GM19240 (cell line): ENCODE measurements at regions not wholly inside any gene's neighbourhood (a gene's known extent, or its start where the extent isn't known, plus 50 kb on each side); places are given as distances from the start of the nearest gene placed in this dataset.
"Not testable (repeated sequence)": the region's sequence is repeated elsewhere in the genome, so short reads cannot be mapped to it uniquely, and the experiment has no call there.

Experiments used
- DNase-seq: peaks from one replicate; pipeline ENCODE4 v3.0.0; 2011; ENCODE audit warnings: low spot score; ENCODE audit not compliant: insufficient read length

DNA sequence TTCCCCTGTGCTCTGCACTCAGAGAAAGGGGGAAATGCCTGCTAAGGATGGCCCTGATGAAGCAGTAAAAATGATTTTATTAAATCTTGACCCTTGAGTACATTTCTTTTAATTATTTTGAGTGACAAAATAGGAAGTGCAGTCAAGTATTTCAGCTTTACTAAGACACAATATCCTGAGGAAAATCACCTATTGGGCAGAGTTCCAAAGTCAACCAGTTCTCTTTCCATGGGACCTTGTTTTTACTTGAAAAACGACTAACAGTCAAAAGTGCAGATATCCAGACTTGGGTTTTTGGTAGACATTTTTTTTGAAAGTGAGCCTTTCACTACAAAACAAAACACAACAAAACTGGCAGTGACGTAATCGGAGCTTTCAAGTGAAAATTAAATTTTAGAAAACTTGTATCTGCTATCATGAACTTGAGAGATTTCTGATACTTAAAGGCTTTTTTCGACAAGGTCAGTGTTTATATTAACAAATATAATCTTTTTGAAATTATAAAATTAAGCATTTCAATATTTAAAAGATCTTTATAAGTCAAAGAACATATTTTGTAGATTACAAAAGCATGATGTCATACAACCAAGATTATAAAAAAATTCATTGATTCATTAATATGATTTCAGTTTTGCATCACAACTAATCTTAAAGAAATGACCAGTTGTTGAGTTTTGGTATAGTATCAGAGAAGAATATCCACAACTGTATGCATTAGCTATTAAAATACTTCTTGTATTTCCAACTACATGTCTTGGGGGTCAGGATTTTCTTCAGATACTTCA, 513.8 kb upstream of the AKR1E2 start:
- no peak for DNase-seq

DNA sequence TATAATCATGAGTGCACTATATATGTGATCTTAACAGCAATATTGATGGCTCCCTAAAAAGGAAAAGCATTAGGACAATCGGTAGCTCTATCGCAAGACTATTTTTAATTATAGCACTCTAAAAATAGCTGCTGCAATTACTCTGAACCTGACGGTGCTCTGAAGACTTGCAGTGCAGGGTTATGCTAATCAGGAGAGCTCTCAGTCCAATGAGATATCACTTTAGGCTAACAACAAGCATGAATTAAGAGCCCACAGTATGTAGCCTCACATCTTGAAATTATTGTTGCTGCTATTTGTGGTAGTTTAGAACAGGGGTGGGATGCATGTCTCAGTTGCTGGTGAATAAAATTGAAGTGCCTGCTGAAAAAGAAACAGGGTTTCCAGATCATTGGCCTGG, 515.8 kb upstream of the AKR1E2 start:
- no peak for DNase-seq

DNA sequence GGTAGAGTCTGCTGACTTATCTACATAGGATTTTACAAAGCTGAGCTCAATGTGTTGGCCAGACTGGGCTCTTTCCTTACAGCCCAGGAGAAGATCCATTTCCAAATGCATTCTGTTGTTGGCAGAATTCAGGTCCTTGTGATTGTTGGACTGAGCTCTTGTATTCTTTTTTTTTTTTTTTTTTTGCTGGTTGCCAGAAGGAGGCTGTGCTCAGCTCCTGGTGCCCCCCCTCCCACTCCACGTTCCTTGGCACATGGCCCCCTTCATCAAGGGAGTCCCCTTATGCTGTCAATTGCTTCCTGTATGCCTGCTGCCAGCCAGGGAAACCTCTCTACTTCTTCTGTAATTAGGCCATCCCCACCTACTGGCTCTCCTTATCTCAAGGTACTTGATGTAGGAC, 518.1 kb upstream of the AKR1E2 start:
- DNase-seq = no peak

DNA sequence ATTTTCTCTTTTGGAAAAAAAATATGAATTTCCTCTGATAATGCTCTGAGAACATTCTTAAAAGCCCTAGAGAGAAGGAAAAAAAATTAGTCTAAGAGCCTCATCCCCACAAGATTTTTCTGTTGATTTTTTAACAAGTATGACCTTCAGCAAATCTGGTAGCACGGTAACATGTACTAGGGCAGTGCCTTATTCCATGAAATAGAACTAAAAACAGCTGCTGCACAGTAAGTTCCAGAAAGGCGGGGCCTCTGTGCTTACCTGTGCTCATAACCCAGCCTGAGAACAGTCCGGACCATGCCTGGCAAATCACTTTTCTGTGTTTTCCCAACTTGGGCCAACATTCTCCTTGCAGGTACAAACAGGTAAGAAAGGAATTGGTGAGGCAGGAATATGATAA, 519.1 kb upstream of the AKR1E2 start:
- DNase-seq = no peak

DNA sequence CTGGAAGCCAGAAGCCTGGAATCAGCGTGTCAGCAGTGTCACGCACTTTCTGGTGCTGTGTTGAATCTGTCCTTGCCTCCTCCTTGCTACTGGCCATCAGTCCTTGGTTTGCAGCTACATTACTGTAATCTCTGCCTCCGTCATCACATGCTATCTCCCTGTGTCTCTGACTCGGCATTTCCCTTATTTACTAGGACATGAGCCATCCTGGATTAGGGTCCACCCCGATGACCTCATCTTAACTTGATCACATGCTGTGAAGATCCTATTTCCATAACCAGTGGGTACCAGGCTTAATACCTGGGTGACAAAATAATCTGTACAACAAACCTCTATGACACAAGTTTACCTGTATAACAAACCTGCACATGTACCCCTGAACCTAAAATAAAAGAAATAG, 518.0 kb upstream of the KLF6 start:
- no peak for DNase-seq

DNA sequence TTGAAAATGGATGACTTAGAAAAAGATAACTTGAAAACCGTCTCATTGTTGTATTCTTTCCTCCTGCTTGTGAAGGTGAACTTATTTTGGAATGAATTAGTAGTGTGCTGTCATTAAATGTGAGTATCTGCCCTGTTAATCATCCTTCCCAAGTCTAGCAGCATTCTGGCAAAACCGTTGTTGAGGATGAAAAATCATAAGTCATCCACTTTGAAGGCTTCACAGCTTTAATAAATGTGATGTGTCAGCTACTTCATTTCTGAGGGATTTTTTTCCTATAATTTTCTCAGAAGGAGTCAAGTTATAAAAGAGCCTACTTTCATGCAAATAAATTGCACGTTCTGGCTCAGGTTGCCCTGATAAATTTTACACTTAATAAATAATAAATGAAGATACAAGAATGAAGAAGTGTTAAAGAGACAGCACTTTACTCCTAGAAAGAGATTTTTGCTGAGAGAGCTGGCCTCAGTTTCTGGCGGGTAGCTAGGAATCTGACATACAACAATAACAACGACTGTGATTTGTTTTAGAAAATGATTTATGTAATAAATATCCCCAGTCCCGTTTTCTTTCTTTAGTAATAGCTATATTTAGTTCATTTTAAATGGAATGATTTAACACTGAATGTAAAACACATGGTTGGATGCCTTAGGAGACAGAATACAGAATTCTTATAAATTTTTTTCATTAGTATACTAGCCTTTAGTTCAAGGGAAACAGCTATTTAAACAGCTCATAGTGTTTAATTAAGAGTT, 516.5 kb upstream of the KLF6 start:
- DNase-seq = no peak

DNA sequence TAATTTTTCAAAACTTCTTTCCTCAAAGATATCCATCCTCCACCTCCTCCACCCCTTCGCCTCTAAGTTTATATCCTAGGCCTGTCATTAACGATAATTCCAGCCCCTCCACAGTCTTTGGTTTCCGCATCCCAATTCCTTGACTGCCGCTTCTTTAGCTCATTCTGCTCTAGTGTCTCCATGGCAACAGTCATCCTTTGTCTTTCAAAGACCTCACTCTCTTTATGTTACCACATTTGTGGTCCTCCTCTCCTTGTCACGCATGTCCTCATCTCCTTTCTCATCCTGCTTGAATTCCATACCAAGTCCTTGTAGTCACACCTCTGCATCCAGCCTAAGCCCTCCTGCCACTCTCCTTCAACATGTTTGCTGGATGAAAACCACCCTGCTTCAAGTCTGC, 511.2 kb upstream of the KLF6 start:
- no peak for DNase-seq

DNA sequence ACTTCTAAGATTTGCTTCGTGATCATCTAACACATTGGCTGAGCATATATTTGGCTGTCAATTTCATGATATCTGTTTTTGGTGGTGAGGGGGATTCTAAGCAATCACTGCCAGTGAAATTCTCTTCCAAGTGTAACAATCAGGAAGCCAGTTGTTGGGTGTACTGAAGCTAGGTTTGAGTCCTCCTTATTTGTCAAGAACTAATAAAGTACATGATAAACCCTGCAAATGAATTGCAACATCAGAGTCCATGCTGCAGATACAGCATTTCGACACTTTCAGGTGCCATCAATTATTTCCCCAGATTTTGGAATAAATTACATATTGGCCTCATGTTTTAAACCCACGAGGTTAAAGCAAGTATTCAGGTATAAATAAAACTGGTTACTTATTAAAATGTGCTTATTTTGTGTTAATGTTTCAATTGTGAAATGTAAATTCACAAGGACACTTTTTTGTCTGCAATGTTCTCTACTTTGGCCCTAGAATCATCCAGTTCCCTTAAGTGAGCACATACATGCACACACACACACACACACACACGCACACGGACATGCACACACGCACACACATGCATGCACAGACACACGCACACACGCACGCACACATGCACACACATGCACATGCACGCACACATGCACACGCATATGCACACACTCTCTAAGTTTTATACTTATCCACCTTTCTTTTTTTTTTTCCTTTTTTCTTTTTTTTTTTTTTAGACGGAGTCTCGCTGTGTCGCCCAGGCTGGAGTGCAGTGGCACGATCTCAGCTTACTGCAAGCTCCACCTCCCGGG, 510.2 kb upstream of the KLF6 start:
- no peak for DNase-seq

DNA sequence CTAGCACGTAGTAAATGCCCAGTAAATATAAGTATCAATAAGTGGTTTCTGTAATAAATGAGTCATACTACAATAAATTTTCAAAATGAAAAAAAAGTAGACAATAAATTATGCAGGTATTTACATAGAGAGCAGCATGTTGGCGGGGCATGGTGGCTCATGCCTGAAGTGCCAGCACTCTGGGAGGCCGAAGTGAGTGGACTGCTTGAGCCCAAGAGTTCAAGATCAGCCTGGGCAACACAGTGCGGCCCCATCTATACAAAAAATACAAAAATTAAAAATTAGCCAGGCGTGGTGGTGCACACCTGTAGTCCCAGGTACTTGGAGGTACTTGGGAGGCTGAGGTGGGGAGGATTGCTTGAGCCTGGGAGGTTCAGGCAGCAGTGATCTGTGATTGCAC, 509.3 kb upstream of the KLF6 start:
- DNase-seq = no peak

DNA sequence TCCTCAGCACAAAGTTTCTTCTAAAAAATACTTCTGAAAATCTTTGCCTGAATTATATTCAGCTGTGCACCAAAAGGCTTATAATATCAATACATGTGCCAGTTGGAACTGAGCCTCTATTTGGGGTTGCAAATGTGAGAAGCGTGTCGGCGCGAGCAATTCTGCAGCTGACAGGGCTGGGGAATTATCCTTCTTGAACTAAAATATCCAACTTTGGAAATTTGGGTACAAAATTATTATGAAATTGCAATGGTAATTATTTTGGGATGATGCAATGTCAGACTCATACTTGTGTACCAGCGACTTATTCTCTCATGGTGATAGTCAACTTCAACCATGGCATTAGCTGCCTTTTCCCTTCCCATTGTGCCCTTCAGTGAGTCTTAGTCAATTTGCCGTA, 507.0 kb upstream of the KLF6 start:
- DNase-seq = no peak

DNA sequence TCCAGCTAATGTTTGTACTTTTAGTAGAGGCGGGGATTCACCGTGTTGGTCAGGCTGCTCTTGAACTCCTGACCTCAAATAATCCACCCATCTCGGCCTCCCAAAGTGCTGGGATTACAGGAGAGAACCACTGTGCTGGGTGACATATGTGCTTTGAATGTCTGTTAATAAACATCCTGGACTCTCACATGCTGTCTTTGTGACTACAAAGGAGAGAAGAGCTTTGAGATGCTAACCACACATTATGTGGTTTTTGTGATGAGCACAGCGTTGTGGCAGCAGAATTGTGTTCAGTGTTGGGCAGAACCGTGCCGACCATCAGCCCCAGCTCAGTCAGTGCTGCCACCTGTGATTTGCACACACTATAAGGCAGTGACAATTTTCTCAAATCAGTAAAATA, 500.1 kb upstream of the KLF6 start:
- no peak for DNase-seq

DNA sequence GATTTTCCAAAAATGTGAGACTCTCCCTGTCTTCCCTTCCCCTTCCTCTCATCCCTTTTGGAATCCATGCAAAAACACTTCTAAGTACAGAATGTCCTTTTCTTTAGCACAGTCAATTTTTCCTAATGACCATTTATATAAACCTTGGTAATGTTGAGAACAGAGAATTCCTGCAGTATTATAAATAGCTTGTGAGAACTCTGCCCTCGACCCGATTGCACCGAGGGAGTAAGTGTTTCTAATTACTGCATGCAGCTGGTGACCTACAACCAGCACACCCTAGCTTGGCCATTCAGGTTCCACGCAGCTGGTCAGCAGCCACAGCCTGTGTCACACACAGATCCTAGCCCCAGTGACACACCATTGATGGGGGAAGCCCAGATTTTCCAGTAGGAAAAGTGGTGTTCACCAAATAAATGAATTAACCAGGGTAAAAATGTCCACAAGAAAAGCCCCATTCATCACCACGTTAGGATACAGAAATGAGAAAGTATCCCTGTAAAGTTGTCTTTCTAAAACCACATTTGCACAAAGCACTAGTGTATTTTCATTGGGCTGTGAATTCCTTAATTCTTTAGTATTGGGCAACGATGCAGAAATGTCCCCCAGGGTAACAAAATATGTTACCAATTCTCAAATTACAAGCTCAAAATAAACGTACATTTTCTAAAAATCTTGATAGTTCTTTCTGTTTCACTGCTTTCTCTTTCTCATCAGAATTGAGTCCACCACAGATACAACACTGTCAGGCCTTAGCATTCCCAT, 499.0 kb upstream of the KLF6 start:
- DNase-seq = no peak

DNA sequence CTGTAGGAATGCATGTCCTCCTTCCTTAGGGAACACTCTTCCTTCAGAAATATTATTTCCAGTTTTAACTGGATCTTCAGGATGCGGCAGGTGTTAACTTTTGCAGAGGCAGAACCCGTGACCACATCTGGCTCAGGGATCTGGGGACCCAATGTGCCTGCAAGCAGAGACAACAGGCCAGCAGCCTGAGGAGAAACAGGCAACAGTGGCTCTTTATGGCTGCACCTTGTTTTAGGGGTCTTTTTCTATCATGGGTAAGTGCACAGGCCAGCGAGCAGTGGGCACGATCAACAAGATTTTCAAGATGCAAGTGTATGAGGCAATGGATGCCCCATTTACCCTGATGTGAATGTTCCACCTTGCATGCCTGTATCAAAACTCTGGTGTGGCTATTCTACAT, 497.5 kb upstream of the KLF6 start:
- DNase-seq = no peak

DNA sequence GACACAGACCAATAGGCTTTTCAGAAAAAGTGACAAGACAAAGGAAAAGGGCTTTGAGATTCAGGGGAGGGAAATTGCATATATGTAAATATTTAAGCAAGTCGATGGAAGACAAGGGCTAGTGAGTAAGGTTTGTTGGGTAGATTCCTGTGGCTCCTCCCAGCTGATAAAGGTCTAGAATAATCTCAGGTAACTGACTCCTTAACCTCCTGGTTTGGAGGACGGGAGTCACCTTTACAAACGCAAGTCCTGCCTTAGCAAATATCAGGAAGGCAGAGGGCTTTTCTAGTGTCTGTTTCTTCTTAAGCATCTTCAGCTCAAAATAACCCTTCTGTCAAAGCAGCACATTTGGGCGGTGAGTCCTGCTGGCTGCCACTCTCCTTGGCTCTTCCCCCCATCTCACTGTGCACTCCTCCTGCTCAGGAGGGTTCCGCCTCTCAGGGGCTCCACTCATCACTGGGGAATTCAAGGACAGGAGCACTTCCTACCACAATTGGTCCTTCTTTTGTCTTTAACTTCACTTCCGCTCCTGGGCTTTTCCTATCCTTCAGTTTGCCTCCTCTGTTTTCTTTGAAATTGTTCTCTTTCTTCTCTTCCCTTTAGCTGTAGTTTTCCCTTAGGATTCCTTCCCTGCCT, 496.3 kb upstream of the KLF6 start:
- DNase-seq = no peak

DNA sequence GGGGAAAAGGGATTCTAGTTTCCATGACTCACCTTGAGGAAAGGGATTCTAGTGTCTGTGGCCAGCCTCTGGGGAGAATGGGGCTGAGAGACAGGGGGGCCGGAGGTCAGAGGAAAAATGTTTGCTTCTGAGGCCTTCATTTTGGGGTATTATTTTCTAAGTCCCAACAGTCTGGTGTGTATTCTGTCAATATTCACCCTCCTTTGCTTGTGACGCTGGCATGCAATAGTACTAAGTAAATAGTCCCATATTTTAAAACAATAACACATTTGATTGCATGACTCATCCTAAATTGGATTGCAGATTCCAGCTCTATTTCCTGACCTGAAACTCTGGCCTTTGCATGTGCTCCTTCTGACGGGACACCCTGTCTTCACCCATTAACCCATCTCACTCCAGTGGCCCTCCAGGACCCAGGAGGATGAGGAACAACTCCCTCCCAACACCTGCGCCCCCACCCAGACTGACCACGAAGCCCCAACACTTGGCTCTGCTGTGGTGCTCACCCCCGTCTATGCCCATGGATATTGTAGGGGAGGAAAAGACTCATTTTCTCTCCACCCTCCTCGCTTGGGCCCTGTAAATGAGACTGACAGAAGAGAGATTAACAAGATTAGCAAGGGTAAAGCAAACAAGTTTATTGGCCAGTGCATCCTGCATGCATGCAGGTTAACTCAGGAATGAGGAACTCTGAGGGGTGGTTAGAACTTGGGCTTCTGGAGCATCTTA, 495.6 kb upstream of the KLF6 start:
- DNase-seq = no peak

DNA sequence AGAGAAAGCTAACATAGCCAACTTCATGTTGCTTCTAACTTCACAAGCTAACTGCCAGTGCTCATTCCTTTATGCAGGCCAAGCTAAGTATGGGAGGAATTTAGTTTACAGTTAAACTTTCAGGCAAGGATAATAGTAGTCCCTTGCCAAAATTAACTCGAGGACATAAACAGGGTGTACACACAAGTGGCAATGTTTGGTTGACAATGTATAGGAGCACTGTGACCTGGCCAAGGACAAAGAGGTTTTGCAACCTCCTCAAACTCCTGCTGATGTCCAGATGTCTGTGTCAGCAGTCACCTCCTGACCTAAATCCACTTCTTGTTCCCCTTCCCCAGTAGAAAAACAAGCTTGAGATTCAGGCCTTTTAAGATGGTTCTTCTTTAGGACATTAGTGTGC, 494.6 kb upstream of the KLF6 start:
- DNase-seq = no peak

DNA sequence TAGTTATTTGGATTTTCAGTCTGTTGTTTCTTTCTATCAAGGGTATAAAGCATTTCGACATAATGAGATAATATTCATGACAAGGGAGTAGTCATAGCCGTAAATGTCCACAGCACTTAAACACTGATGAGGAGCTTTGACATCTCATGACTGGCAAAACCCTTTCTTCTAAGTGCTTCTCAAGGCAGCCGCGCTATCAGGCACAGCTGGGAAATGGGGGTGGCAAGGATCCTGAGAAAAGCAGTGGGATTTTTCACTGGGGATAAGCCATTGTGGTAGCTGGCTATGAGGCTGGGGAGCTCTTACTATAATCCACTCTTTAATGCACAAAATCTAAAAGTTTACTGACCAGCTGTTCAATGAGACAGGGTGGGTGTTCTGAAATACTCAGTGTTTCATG, 493.2 kb upstream of the KLF6 start:
- no peak for DNase-seq

DNA sequence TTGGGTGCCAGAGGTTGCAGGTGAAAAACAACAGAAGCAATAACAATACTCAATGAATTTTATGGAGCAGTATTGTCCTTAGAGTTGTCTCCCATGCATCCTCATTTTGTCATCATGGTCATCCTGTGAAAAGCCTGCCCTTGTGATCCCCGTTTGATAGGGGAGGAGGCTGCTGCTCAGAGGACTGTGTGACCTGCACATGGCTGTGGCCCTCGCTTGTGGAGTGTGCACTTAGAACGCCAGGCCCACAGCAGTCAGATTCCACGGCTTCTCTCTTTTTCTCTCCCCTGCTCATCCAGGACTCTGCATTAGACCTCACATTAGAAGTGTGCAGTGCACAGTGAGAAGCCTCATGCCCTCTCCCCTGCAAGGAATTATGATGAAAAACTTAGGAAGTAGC, 491.1 kb upstream of the KLF6 start:
- no peak for DNase-seq

DNA sequence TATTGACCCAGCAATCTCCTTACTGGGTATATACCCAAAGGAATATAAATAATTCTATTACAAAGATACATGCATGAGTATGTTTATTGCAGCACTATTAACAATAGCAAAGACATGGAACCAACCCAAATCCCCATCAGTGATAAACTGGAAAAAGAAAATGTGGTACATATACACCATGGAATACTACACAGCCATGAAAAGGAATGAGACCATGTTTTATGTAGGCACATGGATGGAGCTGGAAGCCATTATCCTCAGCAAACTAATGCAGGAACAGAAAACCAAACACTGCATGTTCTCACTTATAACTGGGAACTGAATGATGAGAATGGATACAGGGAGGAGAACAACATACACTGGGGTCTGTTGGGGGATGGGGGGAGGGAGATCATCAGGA, 489.7 kb upstream of the KLF6 start:
- DNase-seq = not testable (repeated sequence)

DNA sequence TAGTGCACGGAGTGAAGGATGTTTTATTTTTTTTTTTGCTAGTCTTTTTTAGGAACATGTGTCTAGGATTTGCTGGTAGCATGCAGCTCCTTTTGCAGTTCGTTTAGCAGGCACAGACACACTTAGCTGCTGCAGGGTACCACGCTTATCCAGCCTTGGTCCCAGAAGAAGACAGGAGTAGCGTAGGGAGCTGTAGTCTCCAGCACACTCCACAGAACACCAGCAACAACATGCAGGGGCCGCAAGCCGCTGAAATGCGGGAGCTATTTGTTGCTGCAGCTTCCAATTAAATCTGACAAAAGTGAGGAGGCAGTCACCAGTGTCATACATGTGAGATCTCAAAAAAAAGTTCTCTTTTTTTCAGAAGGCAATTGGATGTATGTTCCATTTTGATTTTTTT, 486.2 kb upstream of the KLF6 start:
- DNase-seq = no peak
